Esophagus muscularis mucosa (tissue), 4 donors: ENCODE measurements at regions not wholly inside any gene's neighbourhood (a gene's known extent, or its start where the extent isn't known, plus 50 kb on each side); places are given as distances from the start of the nearest gene placed in this dataset.

ENCODE experiments used
- DNase-seq: peaks from one replicate; pipeline ENCODE4 v3.0.0-alpha.2; 2017; ENCODE audit errors: extremely low spot score
- H3K27ac ChIP-seq, 4 donors: fragments of 200-600 bp; sonication (generic); replicated peaks in 1 of 4; 1 replicate in 3 of 4; 2 replicates in 1 of 4; pipeline ENCODE4 v1.5.1; 2016 to 2019; ENCODE audit warnings: mild to moderate bottlenecking in 1 of 4
- H3K27me3 ChIP-seq, 4 donors: fragments of 200-600 bp; sonication (generic); one replicate each; pipeline versions ENCODE4 v1.5.1 to v1.6.0; 2016 to 2019
- H3K36me3 ChIP-seq, 4 donors: fragments of 200-600 bp; sonication (generic); one replicate each; pipeline ENCODE4 v1.5.1; 2016 to 2019
- H3K4me1 ChIP-seq, 4 donors: fragments of 200-600 bp; sonication (generic); one replicate each; pipeline ENCODE4 v1.5.1; 2016 to 2019
- H3K4me3 ChIP-seq, 4 donors: fragments of 200-600 bp; sonication (generic); 1 replicate in 2 of 4; 2 replicates in 2 of 4; pipeline ENCODE4 v1.5.1; 2016 to 2019; ENCODE audit warnings: mild to moderate bottlenecking in 4 of 4, moderate library complexity in 1 of 4
- H3K9me3 ChIP-seq, 4 donors: fragments of 200-600 bp; sonication (generic); 1 replicate in 3 of 4; 2 replicates in 1 of 4; pipeline ENCODE4 v1.5.1; 2016 to 2019
- EP300 ChIP-seq: sonication (generic); formaldehyde crosslinking; IDR thresholded peaks from one replicate; pipeline ENCODE4 v1.6.1; 2017; ENCODE audit warnings: antibody characterized with exemption
- POLR2A ChIP-seq: fragments of 450-650 bp; IDR thresholded peaks from one replicate; pipeline ENCODE4 v1.6.1; 2017; ENCODE audit warnings: antibody characterized with exemption, moderate library complexity, mild to moderate bottlenecking, low read depth
- POLR2AphosphoS5 ChIP-seq, 2 donors: sonication (generic); formaldehyde crosslinking; IDR thresholded peaks; one replicate each; pipeline ENCODE4 v1.6.1; 2017; ENCODE audit warnings: antibody characterized with exemption in 2 of 2
- whole genome bisulfite sequencing: methylation state at CpG from one replicate; pipeline ENCODE4 v1.1.5; 2018; 5-methylcytosine and 5-hydroxymethylcytosine counted together
- intact Hi-C: fragments of 100-400 bp; cut with DNase I; formaldehyde crosslinking; loops from one replicate; pipeline ENCODE4 v1.15.1; 2023
- TF ChIP-seq, protein P1 (sequence below), 3 experiments: fragments of 200-600 bp in 2 of 3; fragments of 450-650 bp in 1 of 3; sonication (generic) in 2 of 3; IDR thresholded peaks; one replicate each; pipeline ENCODE4 v1.5.1; 2017 to 2019; ENCODE audit warnings: antibody characterized with exemption in 3 of 3, mild to moderate bottlenecking in 2 of 3, moderate library complexity in 1 of 3

DNA sequence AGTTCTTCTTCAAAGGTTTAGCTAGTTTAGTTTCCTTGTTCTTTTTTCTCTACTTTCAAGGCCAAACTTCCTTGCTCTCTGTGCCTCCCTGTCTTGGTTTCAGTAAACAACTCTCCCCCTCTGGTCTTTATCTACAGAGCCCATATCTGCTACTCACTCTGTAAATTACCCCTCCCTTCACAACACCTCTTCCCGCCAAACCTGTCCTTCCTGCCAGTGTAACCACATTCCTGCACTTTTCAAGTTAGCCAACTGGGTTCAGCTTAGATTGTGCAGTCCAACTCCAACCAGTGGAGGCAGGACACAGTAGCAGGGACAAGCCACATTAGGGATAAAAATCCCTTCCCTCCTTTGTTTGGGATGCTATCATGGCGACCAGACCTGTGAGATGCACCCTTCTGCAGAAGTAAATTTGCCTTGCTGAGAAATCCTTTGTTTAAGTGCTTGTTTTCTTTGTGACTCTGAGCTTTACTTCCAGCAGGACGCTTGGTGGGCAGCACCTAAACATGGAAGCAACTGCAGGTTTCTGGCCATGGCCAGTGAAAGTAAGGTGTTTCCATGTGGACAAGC is 706.0 kb downstream of the KCNJ3 start:
- H3K27ac ChIP-seq: no peak overlapping the region
- H3K4me3 ChIP-seq: no peak overlapping the region
- H3K9me3 ChIP-seq: peaks cover 0 to 22% (median 15%) of the 10 kb centered on the region in 4 donors
- 78% methylated on average over 3 of the region's 3 CpGs for WGBS
- intact Hi-C loops: no loop called here
- no peak for DNase-seq
- no peaks in the 10 kb centered on the region for H3K4me1 ChIP-seq
- H3K36me3 ChIP-seq: no peaks in the 10 kb centered on the region
- TF ChIP-seq POLR2A (no peak), EP300 (no peak), POLR2AphosphoS5 (IDR thresholded peaks at IDR 0.05) (no peak)
- TF ChIP-seq, protein P1, sequence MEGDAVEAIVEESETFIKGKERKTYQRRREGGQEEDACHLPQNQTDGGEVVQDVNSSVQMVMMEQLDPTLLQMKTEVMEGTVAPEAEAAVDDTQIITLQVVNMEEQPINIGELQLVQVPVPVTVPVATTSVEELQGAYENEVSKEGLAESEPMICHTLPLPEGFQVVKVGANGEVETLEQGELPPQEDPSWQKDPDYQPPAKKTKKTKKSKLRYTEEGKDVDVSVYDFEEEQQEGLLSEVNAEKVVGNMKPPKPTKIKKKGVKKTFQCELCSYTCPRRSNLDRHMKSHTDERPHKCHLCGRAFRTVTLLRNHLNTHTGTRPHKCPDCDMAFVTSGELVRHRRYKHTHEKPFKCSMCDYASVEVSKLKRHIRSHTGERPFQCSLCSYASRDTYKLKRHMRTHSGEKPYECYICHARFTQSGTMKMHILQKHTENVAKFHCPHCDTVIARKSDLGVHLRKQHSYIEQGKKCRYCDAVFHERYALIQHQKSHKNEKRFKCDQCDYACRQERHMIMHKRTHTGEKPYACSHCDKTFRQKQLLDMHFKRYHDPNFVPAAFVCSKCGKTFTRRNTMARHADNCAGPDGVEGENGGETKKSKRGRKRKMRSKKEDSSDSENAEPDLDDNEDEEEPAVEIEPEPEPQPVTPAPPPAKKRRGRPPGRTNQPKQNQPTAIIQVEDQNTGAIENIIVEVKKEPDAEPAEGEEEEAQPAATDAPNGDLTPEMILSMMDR (IDR thresholded peaks at IDR 0.05): no peak
- H3K27me3 ChIP-seq: no peaks in the 10 kb centered on the region

DNA sequence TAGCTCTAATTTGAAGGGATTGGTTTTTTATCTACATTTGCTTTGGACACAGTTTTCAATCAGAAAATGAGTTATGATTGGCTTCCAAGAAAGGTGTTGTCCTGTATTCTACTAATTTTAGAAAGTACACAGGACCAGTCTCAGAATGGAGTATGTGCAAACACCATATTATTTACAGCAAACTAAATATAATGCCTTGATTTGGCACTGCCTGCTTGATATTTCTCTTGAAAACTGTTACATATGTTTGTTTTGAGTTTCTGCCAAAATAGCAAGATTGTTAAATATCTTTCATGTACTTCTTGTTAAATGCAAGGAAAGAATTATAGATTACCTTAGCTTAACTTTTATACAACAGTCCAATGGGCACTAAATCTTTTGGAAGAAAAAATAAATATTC is 694.9 kb downstream of the KCNJ3 start:
- Histone ChIP-seq H3K36me3 (no peaks in the 10 kb centered on the region), H3K27ac (no peak overlapping the region), H3K27me3 (no peaks in the 10 kb centered on the region), H3K4me3 (no peak overlapping the region), H3K9me3 (no peaks in the 10 kb centered on the region), H3K4me1 (no peaks in the 10 kb centered on the region)
- intact Hi-C loops: no loop called here
- DNase-seq: no peak
- no peak for TF ChIP-seq EP300
- TF ChIP-seq POLR2AphosphoS5 (IDR thresholded peaks at IDR 0.05): no peak
- no peak for TF ChIP-seq POLR2A
- TF ChIP-seq, protein P1 (IDR thresholded peaks at IDR 0.05): no peak

DNA sequence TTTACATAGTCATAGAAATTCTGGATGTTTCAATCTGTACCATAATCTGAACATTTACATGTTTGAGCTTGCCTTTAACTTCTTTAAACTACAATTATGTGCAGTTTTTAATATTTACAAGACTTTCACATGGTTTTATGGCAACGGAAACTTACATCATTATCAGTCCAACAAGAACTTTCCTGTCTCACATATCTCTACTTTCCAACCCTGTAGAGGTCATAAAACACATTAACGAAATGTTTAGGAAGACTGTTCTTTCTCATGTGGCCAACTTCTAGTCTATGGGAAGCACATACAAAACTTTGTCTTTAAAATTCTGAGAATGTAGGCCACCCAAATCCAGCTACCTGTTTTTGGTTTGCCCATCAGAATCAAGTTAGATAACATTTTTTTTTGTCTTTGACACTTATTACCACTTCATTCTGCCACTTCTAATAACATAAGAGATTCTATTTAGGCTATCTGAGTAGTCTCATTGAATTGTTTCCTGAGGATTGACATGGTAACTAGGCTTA is 693.2 kb downstream of the KCNJ3 start:
- WGBS: 66% methylated on average over 2 of the region's 2 CpGs
- Histone ChIP-seq H3K27ac (no peak overlapping the region), H3K9me3 (no peaks in the 10 kb centered on the region), H3K4me1 (no peaks in the 10 kb centered on the region), H3K4me3 (no peak overlapping the region), H3K36me3 (no peaks in the 10 kb centered on the region), H3K27me3 (no peaks in the 10 kb centered on the region)
- no peak for TF ChIP-seq EP300
- TF ChIP-seq, protein P1 (IDR thresholded peaks at IDR 0.05): no peak
- TF ChIP-seq POLR2AphosphoS5 (IDR thresholded peaks at IDR 0.05): no peak
- no peak for TF ChIP-seq POLR2A
- intact Hi-C loops: no loop called here
- no peak for DNase-seq

DNA sequence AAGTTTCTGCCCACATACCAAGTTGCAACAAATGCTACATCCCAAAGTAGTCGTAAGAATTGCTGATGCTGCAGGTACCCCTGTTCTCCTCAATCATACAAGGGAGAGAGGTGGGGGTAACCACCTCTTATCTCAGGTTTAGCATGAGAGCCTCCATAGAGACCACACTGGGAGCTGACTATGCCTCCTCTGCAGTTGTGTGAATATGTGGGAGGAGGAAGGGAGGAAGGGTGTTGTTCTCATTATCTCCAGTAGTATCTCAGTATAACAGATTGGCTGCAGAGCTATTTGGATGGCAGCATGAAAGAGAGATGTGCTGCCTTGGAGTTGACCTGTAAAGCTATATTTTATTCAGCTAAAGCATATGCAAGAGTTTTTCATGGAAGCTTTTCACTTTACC is 690.7 kb downstream of the KCNJ3 start:
- Histone ChIP-seq H3K27me3 (no peaks in the 10 kb centered on the region), H3K36me3 (no peaks in the 10 kb centered on the region), H3K27ac (no peak overlapping the region), H3K4me1 (no peaks in the 10 kb centered on the region), H3K4me3 (no peak overlapping the region), H3K9me3 (no peaks in the 10 kb centered on the region)
- TF ChIP-seq EP300 (no peak), POLR2AphosphoS5 (IDR thresholded peaks at IDR 0.05) (no peak), POLR2A (no peak)
- TF ChIP-seq, protein P1 (IDR thresholded peaks at IDR 0.05): no peak
- DNase-seq: no peak
- intact Hi-C loops: no loop called here
- 88% methylated on average over 1 of the region's 1 CpG for WGBS
